OCI-LY3 (cell line): ENCODE measurements at regions not wholly inside any gene's neighbourhood (a gene's known extent, or its start where the extent isn't known, plus 50 kb on each side); places are given as distances from the start of the nearest gene placed in this dataset.

Experiments used
- EZH2phosphoT487 ChIP-seq: fragments of 200-600 bp; shearing (Covaris generic); IDR thresholded peaks from 2 replicates; pipeline ENCODE4 v1.6.1; 2018; ENCODE audit warnings: antibody characterized with exemption, mixed run types, low read depth
- TF ChIP-seq, protein P1 (sequence below): fragments of 200-600, 300-600 bp; sonication (generic); IDR thresholded peaks from 2 replicates; pipeline ENCODE4 v1.5.1; 2014; ENCODE audit warnings: antibody characterized with exemption, low read length, low read depth

DNA sequence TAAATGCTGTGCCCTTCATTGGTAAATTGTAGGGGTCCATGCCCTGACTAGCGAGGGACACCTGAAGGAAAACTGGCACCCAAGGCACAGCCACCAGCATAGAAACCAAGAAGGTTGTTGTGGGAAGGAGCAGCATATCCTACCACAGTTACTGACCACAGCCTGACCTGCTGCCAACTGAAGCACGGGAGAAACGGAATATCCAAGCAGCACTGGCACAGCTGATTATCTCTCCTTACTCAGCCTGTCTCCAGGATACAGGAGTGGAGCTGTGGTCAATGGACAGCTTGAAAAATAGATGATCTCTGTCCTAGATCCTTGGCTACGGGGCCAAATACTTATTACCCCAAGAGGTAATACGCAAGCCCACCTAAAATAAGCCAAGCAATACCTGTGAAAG lies 164.5 kb downstream of the ATPSCKMT start:
- TF ChIP-seq, protein P1, sequence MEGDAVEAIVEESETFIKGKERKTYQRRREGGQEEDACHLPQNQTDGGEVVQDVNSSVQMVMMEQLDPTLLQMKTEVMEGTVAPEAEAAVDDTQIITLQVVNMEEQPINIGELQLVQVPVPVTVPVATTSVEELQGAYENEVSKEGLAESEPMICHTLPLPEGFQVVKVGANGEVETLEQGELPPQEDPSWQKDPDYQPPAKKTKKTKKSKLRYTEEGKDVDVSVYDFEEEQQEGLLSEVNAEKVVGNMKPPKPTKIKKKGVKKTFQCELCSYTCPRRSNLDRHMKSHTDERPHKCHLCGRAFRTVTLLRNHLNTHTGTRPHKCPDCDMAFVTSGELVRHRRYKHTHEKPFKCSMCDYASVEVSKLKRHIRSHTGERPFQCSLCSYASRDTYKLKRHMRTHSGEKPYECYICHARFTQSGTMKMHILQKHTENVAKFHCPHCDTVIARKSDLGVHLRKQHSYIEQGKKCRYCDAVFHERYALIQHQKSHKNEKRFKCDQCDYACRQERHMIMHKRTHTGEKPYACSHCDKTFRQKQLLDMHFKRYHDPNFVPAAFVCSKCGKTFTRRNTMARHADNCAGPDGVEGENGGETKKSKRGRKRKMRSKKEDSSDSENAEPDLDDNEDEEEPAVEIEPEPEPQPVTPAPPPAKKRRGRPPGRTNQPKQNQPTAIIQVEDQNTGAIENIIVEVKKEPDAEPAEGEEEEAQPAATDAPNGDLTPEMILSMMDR, result no peak
- no peak for TF ChIP-seq EZH2phosphoT487
